Activated T-helper 17 cell treated with anti-CD3 and anti-CD28 coated beads, Interleukin-2, amount 50 U/mL, for 72 hours (primary cell): ENCODE measurements at regions not wholly inside any gene's neighbourhood (a gene's known extent, or its start where the extent isn't known, plus 50 kb on each side); places are given as distances from the start of the nearest gene placed in this dataset.

Source experiments
- ATAC-seq: fragments of 150-1000 bp; cut with Tn5 transposase; replicated peaks from 2 replicates; pipeline ENCODE4 v1.10.0; 2021; ENCODE audit warnings: mild to moderate bottlenecking, moderate library complexity
- H3K27ac Mint-ChIP-seq: one replicate; pipeline ENCODE4 v1.8.0; 2022; ENCODE audit warnings: mixed read lengths
- H3K27me3 Mint-ChIP-seq: one replicate; pipeline ENCODE4 v1.8.0; 2022; ENCODE audit warnings: mixed read lengths
- H3K36me3 Mint-ChIP-seq: one replicate; pipeline ENCODE4 v1.8.0; 2022; ENCODE audit warnings: low read depth, mild to moderate bottlenecking, mixed read lengths
- H3K4me1 Mint-ChIP-seq: one replicate; pipeline ENCODE4 v1.8.0; 2022; ENCODE audit warnings: mixed read lengths
- H3K4me3 Mint-ChIP-seq: one replicate; pipeline ENCODE4 v1.8.0; 2022; ENCODE audit warnings: mild to moderate bottlenecking, mixed read lengths
- H3K9me3 Mint-ChIP-seq: one replicate; pipeline ENCODE4 v1.8.0; 2022; ENCODE audit warnings: mixed read lengths

- H3K27ac Mint-ChIP-seq: no peak overlapping the region
- no peaks in the 10 kb centered on the region for H3K4me1 Mint-ChIP-seq
- H3K4me3 Mint-ChIP-seq: no peak overlapping the region
- peaks cover 7% of the 10 kb centered on the region for H3K27me3 Mint-ChIP-seq
- H3K36me3 Mint-ChIP-seq: no peaks in the 10 kb centered on the region
- no peaks in the 10 kb centered on the region for H3K9me3 Mint-ChIP-seq
- no peak for ATAC-seq
Measured at GRCh38 chr2:34011684-34012083, 412.6 kb upstream of the FAM98A start.

- peaks cover 1% of the 10 kb centered on the region for H3K27me3 Mint-ChIP-seq
- H3K4me1 Mint-ChIP-seq: no peaks in the 10 kb centered on the region
- H3K4me3 Mint-ChIP-seq: no peak overlapping the region
- H3K27ac Mint-ChIP-seq: no peak overlapping the region
- ATAC-seq: no peak
- H3K36me3 Mint-ChIP-seq: no peaks in the 10 kb centered on the region
- H3K9me3 Mint-ChIP-seq: no peaks in the 10 kb centered on the region
Measured at GRCh38 chr2:34005901-34006300, 406.8 kb upstream of the FAM98A start.

GRCh38 chr2:34004936-34005335 is 405.8 kb upstream of the FAM98A start:
- Mint-ChIP-seq H3K4me3 (no peak overlapping the region), H3K9me3 (no peaks in the 10 kb centered on the region), H3K36me3 (no peaks in the 10 kb centered on the region), H3K4me1 (no peaks in the 10 kb centered on the region), H3K27me3 (no peaks in the 10 kb centered on the region), H3K27ac (no peak overlapping the region)
- ATAC-seq: no peak

- Mint-ChIP-seq H3K27me3 (no peaks in the 10 kb centered on the region), H3K36me3 (no peaks in the 10 kb centered on the region), H3K4me3 (no peak overlapping the region), H3K9me3 (no peaks in the 10 kb centered on the region), H3K27ac (no peak overlapping the region), H3K4me1 (no peaks in the 10 kb centered on the region)
- ATAC-seq: no peak
Measured at GRCh38 chr2:34003795-34004194, 404.7 kb upstream of the FAM98A start.

- ATAC-seq: no peak
- H3K27me3 Mint-ChIP-seq: no peaks in the 10 kb centered on the region
- H3K36me3 Mint-ChIP-seq: no peaks in the 10 kb centered on the region
- no peaks in the 10 kb centered on the region for H3K4me1 Mint-ChIP-seq
- H3K27ac Mint-ChIP-seq: no peak overlapping the region
- H3K9me3 Mint-ChIP-seq: peaks cover 6% of the 10 kb centered on the region
- H3K4me3 Mint-ChIP-seq: no peak overlapping the region
Measured at GRCh38 chr2:34001557-34001956, 402.5 kb upstream of the FAM98A start.

GRCh38 chr2:33984131-33984530 is 385.0 kb upstream of the FAM98A start:
- H3K4me1 Mint-ChIP-seq: no peaks in the 10 kb centered on the region

GRCh38 chr2:33978471-33978870 is 379.4 kb upstream of the FAM98A start:
- Mint-ChIP-seq H3K27ac (no peak overlapping the region), H3K36me3 (no peaks in the 10 kb centered on the region), H3K4me3 (no peak overlapping the region), H3K4me1 (no peaks in the 10 kb centered on the region), H3K9me3 (peaks cover 8% of the 10 kb centered on the region), H3K27me3 (peaks cover 8% of the 10 kb centered on the region)
- no peak for ATAC-seq

More at GRCh38 chr2:33984131-33984530, 385.0 kb upstream of the FAM98A start:
- H3K27me3 Mint-ChIP-seq: peaks cover 13% of the 10 kb centered on the region
- ATAC-seq: no peak
- H3K27ac Mint-ChIP-seq: no peak overlapping the region
- H3K4me3 Mint-ChIP-seq: no peak overlapping the region
- H3K9me3 Mint-ChIP-seq: peaks cover 8% of the 10 kb centered on the region
- no peaks in the 10 kb centered on the region for H3K36me3 Mint-ChIP-seq

- Mint-ChIP-seq H3K36me3 (no peaks in the 10 kb centered on the region), H3K27me3 (peaks cover 4% of the 10 kb centered on the region), H3K4me1 (no peaks in the 10 kb centered on the region), H3K4me3 (no peak overlapping the region), H3K9me3 (no peaks in the 10 kb centered on the region), H3K27ac (no peak overlapping the region)
- ATAC-seq: no peak
Measured at GRCh38 chr2:33975498-33975897, 376.4 kb upstream of the FAM98A start.

GRCh38 chr2:33967103-33967502 is 368.0 kb upstream of the FAM98A start:
- H3K27ac Mint-ChIP-seq: no peak overlapping the region
- no peaks in the 10 kb centered on the region for H3K36me3 Mint-ChIP-seq
- H3K4me3 Mint-ChIP-seq: no peak overlapping the region
- no peak for ATAC-seq
- H3K27me3 Mint-ChIP-seq: peaks cover 4% of the 10 kb centered on the region
- no peaks in the 10 kb centered on the region for H3K9me3 Mint-ChIP-seq
- H3K4me1 Mint-ChIP-seq: no peaks in the 10 kb centered on the region

- Mint-ChIP-seq H3K27me3 (no peaks in the 10 kb centered on the region), H3K27ac (no peak overlapping the region), H3K4me3 (no peak overlapping the region), H3K4me1 (no peaks in the 10 kb centered on the region), H3K9me3 (peaks cover 4% of the 10 kb centered on the region), H3K36me3 (no peaks in the 10 kb centered on the region)
- ATAC-seq: no peak
Measured at GRCh38 chr2:33958591-33958990, 359.5 kb upstream of the FAM98A start.

- no peak overlapping the region for H3K27ac Mint-ChIP-seq
Measured at GRCh38 chr2:33949371-33949770, 350.3 kb upstream of the FAM98A start.

GRCh38 chr2:33946193-33946592 is 347.1 kb upstream of the FAM98A start:
- Mint-ChIP-seq H3K36me3 (no peaks in the 10 kb centered on the region), H3K4me3 (no peak overlapping the region), H3K27me3 (no peaks in the 10 kb centered on the region), H3K4me1 (no peaks in the 10 kb centered on the region), H3K9me3 (no peaks in the 10 kb centered on the region), H3K27ac (no peak overlapping the region)
- ATAC-seq: no peak

More at GRCh38 chr2:33949371-33949770, 350.3 kb upstream of the FAM98A start:
- Mint-ChIP-seq H3K9me3 (no peaks in the 10 kb centered on the region), H3K4me3 (no peak overlapping the region), H3K27me3 (no peaks in the 10 kb centered on the region), H3K4me1 (no peaks in the 10 kb centered on the region), H3K36me3 (no peaks in the 10 kb centered on the region)
- ATAC-seq: no peak

GRCh38 chr2:33933203-33933602 is 334.1 kb upstream of the FAM98A start:
- H3K27me3 Mint-ChIP-seq: peaks cover 5% of the 10 kb centered on the region
- H3K4me1 Mint-ChIP-seq: no peaks in the 10 kb centered on the region
- H3K27ac Mint-ChIP-seq: no peak overlapping the region
- ATAC-seq: no peak
- no peaks in the 10 kb centered on the region for H3K36me3 Mint-ChIP-seq
- H3K4me3 Mint-ChIP-seq: no peak overlapping the region
- peaks cover 3% of the 10 kb centered on the region for H3K9me3 Mint-ChIP-seq

- H3K4me3 Mint-ChIP-seq: no peak overlapping the region
- H3K4me1 Mint-ChIP-seq: no peaks in the 10 kb centered on the region
- ATAC-seq: no peak
- peaks cover under 1% of the 10 kb centered on the region for H3K27me3 Mint-ChIP-seq
- H3K36me3 Mint-ChIP-seq: no peaks in the 10 kb centered on the region
- no peak overlapping the region for H3K27ac Mint-ChIP-seq
- peaks cover 3% of the 10 kb centered on the region for H3K9me3 Mint-ChIP-seq
Measured at GRCh38 chr2:33931164-33931563, 332.1 kb upstream of the FAM98A start.

- Mint-ChIP-seq H3K27me3 (no peaks in the 10 kb centered on the region), H3K27ac (no peak overlapping the region), H3K4me1 (no peaks in the 10 kb centered on the region), H3K36me3 (no peaks in the 10 kb centered on the region), H3K4me3 (no peak overlapping the region), H3K9me3 (peaks cover 3% of the 10 kb centered on the region)
- ATAC-seq: peak; percentile 43
Measured at GRCh38 chr2:33929467-33929866, 330.4 kb upstream of the FAM98A start.

GRCh38 chr2:33927756-33928155 is 328.7 kb upstream of the FAM98A start:
- H3K4me1 Mint-ChIP-seq: no peaks in the 10 kb centered on the region
- H3K9me3 Mint-ChIP-seq: no peaks in the 10 kb centered on the region
- ATAC-seq: no peak
- H3K27ac Mint-ChIP-seq: no peak overlapping the region
- no peaks in the 10 kb centered on the region for H3K36me3 Mint-ChIP-seq
- no peak overlapping the region for H3K4me3 Mint-ChIP-seq
- no peaks in the 10 kb centered on the region for H3K27me3 Mint-ChIP-seq
